ENCODE measurements at regions not wholly inside any gene's neighbourhood (a gene's known extent, or its start where the extent isn't known, plus 50 kb on each side); places are given as distances from the start of the nearest gene placed in this dataset.

GRCh38 chr12:61655241-61655640, 605.0 kb upstream of the USP15 start:
- DNase-seq (ENCODE audit: low read depth in 1 of 2, low spot score in 1 of 2), result no peak
- in situ Hi-C loops (cut with HindIII; ENCODE audit: low pct_unique_long_range_greater_than_20kb, low sequenced_read_pairs), result no loop called here
- TF ChIP-seq JUND (IDR thresholded peaks at IDR 0.05; ENCODE audit: low read depth), result no peak

- in situ Hi-C loops (cut with HindIII; ENCODE audit: low pct_unique_long_range_greater_than_20kb, low sequenced_read_pairs), result no loop called here
- no peak for TF ChIP-seq JUND (IDR thresholded peaks at IDR 0.05; ENCODE audit: low read depth)
- no peak for DNase-seq (ENCODE audit: low read depth in 1 of 2, low spot score in 1 of 2)
Measured at GRCh38 chr12:61667676-61668075, 592.5 kb upstream of the USP15 start.

- DNase-seq (ENCODE audit: low read depth in 1 of 2, low spot score in 1 of 2), result no peak
- in situ Hi-C loops (cut with HindIII; ENCODE audit: low pct_unique_long_range_greater_than_20kb, low sequenced_read_pairs), result no loop called here
- TF ChIP-seq JUND (IDR thresholded peaks at IDR 0.05; ENCODE audit: low read depth), result no peak
Measured at GRCh38 chr12:61676520-61676919, 583.7 kb upstream of the USP15 start.

- in situ Hi-C loops (cut with HindIII; ENCODE audit: low pct_unique_long_range_greater_than_20kb, low sequenced_read_pairs), result no loop called here
- no peak for TF ChIP-seq JUND (IDR thresholded peaks at IDR 0.05; ENCODE audit: low read depth)
- no peak for DNase-seq (ENCODE audit: low read depth in 1 of 2, low spot score in 1 of 2)
Measured at GRCh38 chr12:61687407-61687806, 572.8 kb upstream of the USP15 start.

- TF ChIP-seq JUND (IDR thresholded peaks at IDR 0.05; ENCODE audit: low read depth), result no peak
- in situ Hi-C loops (cut with HindIII; ENCODE audit: low pct_unique_long_range_greater_than_20kb, low sequenced_read_pairs), result no loop called here
- no peak for DNase-seq (ENCODE audit: low read depth in 1 of 2, low spot score in 1 of 2)
Measured at GRCh38 chr12:61694214-61694613, 566.0 kb upstream of the USP15 start.

GRCh38 chr12:61701471-61701870, 558.7 kb upstream of the USP15 start:
- in situ Hi-C loops (cut with HindIII; ENCODE audit: low pct_unique_long_range_greater_than_20kb, low sequenced_read_pairs), result no loop called here
- DNase-seq (ENCODE audit: low read depth in 1 of 2, low spot score in 1 of 2), result no peak
- no peak for TF ChIP-seq JUND (IDR thresholded peaks at IDR 0.05; ENCODE audit: low read depth)

- TF ChIP-seq JUND (IDR thresholded peaks at IDR 0.05; ENCODE audit: low read depth), result no peak
- in situ Hi-C loops (cut with HindIII; ENCODE audit: low pct_unique_long_range_greater_than_20kb, low sequenced_read_pairs), result no loop called here
- no peak for DNase-seq (ENCODE audit: low read depth in 1 of 2, low spot score in 1 of 2)
Measured at GRCh38 chr12:61706783-61707182, 553.4 kb upstream of the USP15 start.

GRCh38 chr12:61713121-61713520, 547.1 kb upstream of the USP15 start:
- in situ Hi-C loops (cut with HindIII; ENCODE audit: low pct_unique_long_range_greater_than_20kb, low sequenced_read_pairs), result no loop called here
- DNase-seq (ENCODE audit: low read depth in 1 of 2, low spot score in 1 of 2), result no peak
- TF ChIP-seq JUND (IDR thresholded peaks at IDR 0.05; ENCODE audit: low read depth), result no peak

GRCh38 chr12:61717986-61718385, 542.2 kb upstream of the USP15 start:
- TF ChIP-seq JUND (IDR thresholded peaks at IDR 0.05; ENCODE audit: low read depth), result no peak
- no peak for DNase-seq (ENCODE audit: low read depth in 1 of 2, low spot score in 1 of 2)
- in situ Hi-C loops (cut with HindIII; ENCODE audit: low pct_unique_long_range_greater_than_20kb, low sequenced_read_pairs), result no loop called here

- TF ChIP-seq JUND (IDR thresholded peaks at IDR 0.05; ENCODE audit: low read depth), result no peak
- in situ Hi-C loops (cut with HindIII; ENCODE audit: low pct_unique_long_range_greater_than_20kb, low sequenced_read_pairs), result no loop called here
- DNase-seq (ENCODE audit: low read depth in 1 of 2, low spot score in 1 of 2), result no peak
Measured at GRCh38 chr12:61739925-61740324, 520.3 kb upstream of the USP15 start.

- in situ Hi-C loops (cut with HindIII; ENCODE audit: low pct_unique_long_range_greater_than_20kb, low sequenced_read_pairs), result no loop called here
- no peak for TF ChIP-seq JUND (IDR thresholded peaks at IDR 0.05; ENCODE audit: low read depth)
- DNase-seq (ENCODE audit: low read depth in 1 of 2, low spot score in 1 of 2), result no peak
Measured at GRCh38 chr12:61750604-61751003, 509.6 kb upstream of the USP15 start.

- DNase-seq (ENCODE audit: low read depth in 1 of 2, low spot score in 1 of 2), result no peak
- in situ Hi-C loops (cut with HindIII; ENCODE audit: low pct_unique_long_range_greater_than_20kb, low sequenced_read_pairs), result no loop called here
- no peak for TF ChIP-seq JUND (IDR thresholded peaks at IDR 0.05; ENCODE audit: low read depth)
Measured at GRCh38 chr12:61754214-61754613, 506.0 kb upstream of the USP15 start.

- no peak for TF ChIP-seq JUND (IDR thresholded peaks at IDR 0.05; ENCODE audit: low read depth)
- in situ Hi-C loops (cut with HindIII; ENCODE audit: low pct_unique_long_range_greater_than_20kb, low sequenced_read_pairs), result no loop called here
- no peak for DNase-seq (ENCODE audit: low read depth in 1 of 2, low spot score in 1 of 2)
Measured at GRCh38 chr12:61757831-61758505, 502.2 kb upstream of the USP15 start.

- no peak for TF ChIP-seq JUND (IDR thresholded peaks at IDR 0.05; ENCODE audit: low read depth)
- no peak for DNase-seq (ENCODE audit: low read depth in 1 of 2, low spot score in 1 of 2)
- in situ Hi-C loops (cut with HindIII; ENCODE audit: low pct_unique_long_range_greater_than_20kb, low sequenced_read_pairs), result no loop called here
Measured at GRCh38 chr12:61758661-61759060, 501.5 kb upstream of the USP15 start.
